IMR-90 (cell line): ENCODE measurements at regions not wholly inside any gene's neighbourhood (a gene's known extent, or its start where the extent isn't known, plus 50 kb on each side); places are given as distances from the start of the nearest gene placed in this dataset.

ENCODE experiments used
- ATAC-seq: fragments of 200-7000 bp; cut with Tn5 transposase; 2 replicates; pipeline ENCODE4 v1.9.1; 2020; ENCODE audit warnings: low read depth, mild to moderate bottlenecking, moderate library complexity
- BruUV-seq: library from RNA; stranded (reverse); fragments of 400-500 nt; replicated peaks from 2 replicates; lab custom pipeline; 2021; lab: Mats Ljungman, UMichigan
- CTCF ChIA-PET: fragments of 300-600 bp; formaldehyde crosslinking; extraction: SDS; loops from one replicate; lab custom pipeline; 2021; ENCODE audit warnings: antibody characterized with exemption; lab: Yijun Ruan, JAX
- POLR2A ChIA-PET: fragments of 300-600 bp; sonication (Branson Sonifier 250); formaldehyde crosslinking; loops from one replicate; lab custom pipeline; 2022; ENCODE audit warnings: antibody characterized with exemption; ENCODE audit not compliant: unreplicated experiment; lab: Charles Lee
- DNase-seq: peaks from one replicate; pipeline ENCODE4 v3.0.0; 2013
- H2AFZ ChIP-seq: replicated peaks from 2 replicates; pipeline ENCODE3; 2013; ENCODE audit warnings: low read length, mild to moderate bottlenecking; ENCODE audit not compliant: poor library complexity
- H2AK5ac ChIP-seq: 2 replicates; pipeline ENCODE4 v1.6.1; 2013; ENCODE audit warnings: low read depth, low read length, inconsistent platforms
- H2AK9ac ChIP-seq: replicated peaks from 2 replicates; pipeline ENCODE3; 2013; ENCODE audit warnings: mild to moderate bottlenecking, low read depth, low read length, moderate library complexity; ENCODE audit not compliant: poor library complexity
- H2BK120ac ChIP-seq: 2 replicates; pipeline ENCODE4 v1.6.1; 2013; ENCODE audit warnings: low read depth, low read length, inconsistent platforms
- H2BK15ac ChIP-seq: 3 replicates; pipeline ENCODE4 v1.6.1; 2013; ENCODE audit warnings: low read depth, low read length, inconsistent platforms
- H2BK20ac ChIP-seq: 2 replicates; pipeline ENCODE4 v1.6.1; 2013; ENCODE audit warnings: low read depth, mild to moderate bottlenecking, inconsistent platforms, low read length, moderate library complexity
- H2BK5ac ChIP-seq: 2 replicates; pipeline ENCODE4 v1.6.1; 2013; ENCODE audit warnings: mild to moderate bottlenecking, low read depth, low read length, inconsistent platforms; ENCODE audit not compliant: poor library complexity, severe bottlenecking
- H3K14ac ChIP-seq: replicated peaks from 2 replicates; pipeline ENCODE4 v1.6.1; 2013; ENCODE audit warnings: low read depth, low read length, inconsistent platforms
- H3K18ac ChIP-seq: 2 replicates; pipeline ENCODE4 v1.6.1; 2013; ENCODE audit warnings: low read depth, low read length, control low read depth
- H3K23ac ChIP-seq: 2 replicates; pipeline ENCODE4 v1.6.1; 2013; ENCODE audit warnings: low read depth, low read length, inconsistent platforms
- H3K27ac ChIP-seq: 2 replicates; pipeline ENCODE4 v1.5.1; 2013; ENCODE audit warnings: mild to moderate bottlenecking, control low read depth, low read length; ENCODE audit not compliant: insufficient read depth
- H3K27me3 ChIP-seq: 2 replicates; pipeline ENCODE4 v1.6.1; 2013; ENCODE audit warnings: low read length; ENCODE audit not compliant: control insufficient read depth, insufficient read depth
- H3K36me3 ChIP-seq: 2 replicates; pipeline ENCODE4 v1.6.1; 2013; ENCODE audit warnings: low read length, mixed read lengths; ENCODE audit not compliant: control insufficient read depth, insufficient read depth
- H3K4ac ChIP-seq: 2 replicates; pipeline ENCODE4 v1.6.1; 2013; ENCODE audit warnings: low read depth, low read length, inconsistent platforms
- H3K4me1 ChIP-seq: 2 replicates; pipeline ENCODE4 v1.6.1; 2013; ENCODE audit warnings: low read length, mixed read lengths; ENCODE audit not compliant: control insufficient read depth, insufficient read depth
- H3K4me2 ChIP-seq: 2 replicates; pipeline ENCODE4 v1.6.1; 2013; ENCODE audit warnings: low read depth, mild to moderate bottlenecking, control low read depth, low read length, moderate library complexity
- H3K4me3 ChIP-seq: 2 replicates; pipeline ENCODE4 v1.5.1; 2013; ENCODE audit warnings: low read depth, mild to moderate bottlenecking, control low read depth, low read length, moderate library complexity; ENCODE audit not compliant: insufficient read depth
- H3K56ac ChIP-seq: 2 replicates; pipeline ENCODE4 v1.6.1; 2013; ENCODE audit warnings: low read length, inconsistent platforms; ENCODE audit not compliant: insufficient read depth; ENCODE audit errors: extremely low read depth
- H3K79me1 ChIP-seq, 2 experiments: 2 replicates each; pipeline ENCODE4 v1.6.1; 2013; ENCODE audit warnings: low read length in 2 of 2, inconsistent platforms in 1 of 2, low read depth in 1 of 2
- H3K9ac ChIP-seq: 2 replicates; pipeline ENCODE4 v1.6.1; 2013; ENCODE audit warnings: low read depth, low read length, control low read depth
- H3K9me1 ChIP-seq: 2 replicates; pipeline ENCODE4 v1.6.1; 2013; ENCODE audit warnings: low read length, inconsistent platforms; ENCODE audit not compliant: insufficient read depth
- H3K9me3 ChIP-seq: 2 replicates; pipeline ENCODE4 v1.6.1; 2013; ENCODE audit warnings: low read length; ENCODE audit not compliant: control insufficient read depth, insufficient read depth
- H4K20me1 ChIP-seq: 2 replicates; pipeline ENCODE4 v1.6.1; 2013; ENCODE audit warnings: low read length, inconsistent platforms; ENCODE audit not compliant: insufficient read depth
- H4K5ac ChIP-seq: 2 replicates; pipeline ENCODE4 v1.6.1; 2013; ENCODE audit warnings: mild to moderate bottlenecking, low read depth, low read length, control low read depth
- H4K8ac ChIP-seq, 2 experiments: 2 replicates each; pipeline ENCODE4 v1.6.1; 2013; ENCODE audit warnings: low read depth in 2 of 2, low read length in 2 of 2, control low read depth in 1 of 2, inconsistent platforms in 1 of 2
- H4K91ac ChIP-seq: 2 replicates; pipeline ENCODE4 v1.6.1; 2013; ENCODE audit warnings: low read depth, low read length, inconsistent platforms; ENCODE audit not compliant: insufficient read depth
- CEBPB ChIP-seq: IDR thresholded peaks from 2 replicates; pipeline ENCODE4 v1.6.1; 2012; ENCODE audit warnings: low read depth, low read length, improper control_type of control experiment
- FOS ChIP-seq: fragments of 150-350 bp; IDR thresholded peaks from 2 replicates; pipeline ENCODE4 v1.6.1; 2016; ENCODE audit warnings: low read depth, low read length
- WGBS, 2 experiments: methylation state at CpG; one replicate each; pipeline versions ENCODE4 v1.1.5 to v1.1.7; 2013; ENCODE audit warnings: missing lambda C conversion rate in 2 of 2; ENCODE audit not compliant: insufficient read length in 1 of 2; ENCODE audit errors: extremely low coverage in 2 of 2; 5-methylcytosine and 5-hydroxymethylcytosine counted together
- dilution Hi-C: fragments of 300-500 bp; cut with HindIII; formaldehyde crosslinking; loops from one replicate; pipeline ENCODE4 v1.14.3; 2018; ENCODE audit warnings: low sequenced_read_pairs; ENCODE audit not compliant: unreplicated experiment
- in situ Hi-C: fragments of 300-500 bp; cut with MboI; formaldehyde crosslinking; loops from 3 replicates; pipeline ENCODE4 v1.14.3; 2019; ENCODE audit warnings: low sequenced_read_pairs, inconsistent platforms, mixed read lengths
- intact Hi-C: fragments of 100-400 bp; cut with micrococcal nuclease; formaldehyde crosslinking; loops from 2 replicates; pipeline ENCODE4 v1.10.0; 2022

DNA sequence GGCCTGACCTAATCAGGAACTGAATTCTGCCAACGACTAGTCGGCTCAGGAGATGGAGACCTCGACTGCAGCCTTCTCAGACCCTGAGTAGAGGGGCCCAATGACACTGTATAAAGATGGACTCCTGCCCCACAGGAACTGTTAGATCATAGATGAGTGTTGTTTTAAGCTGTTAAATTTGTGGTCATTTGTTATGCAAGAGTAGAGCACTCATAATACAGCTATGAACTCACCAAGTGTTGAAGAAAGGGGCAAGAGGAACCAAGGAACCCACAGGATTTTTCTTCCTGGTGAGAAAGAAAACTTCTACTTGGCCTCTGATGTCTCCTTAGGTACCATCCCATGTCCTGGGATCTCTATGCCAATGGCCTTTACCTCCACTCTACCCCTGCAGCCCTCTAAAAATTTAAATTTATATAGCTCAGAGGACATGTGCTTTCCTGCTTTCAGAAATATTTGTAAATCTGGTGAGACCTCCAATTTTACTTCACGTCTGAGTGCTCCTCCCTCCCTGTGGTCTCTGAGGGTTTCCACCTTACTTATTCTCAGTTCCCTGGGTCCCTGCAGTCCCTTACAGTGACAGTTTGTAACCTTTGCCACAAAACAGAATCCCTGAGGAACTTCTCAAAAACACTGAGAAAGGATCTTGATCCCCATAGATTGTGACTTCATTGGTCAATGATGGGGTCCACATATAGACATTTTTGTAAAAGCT lies 256.3 kb upstream of the ARHGAP20 start:
- no peak overlapping the region for H2BK15ac ChIP-seq
- no peaks in the 10 kb centered on the region; the same call in 1 of the 2 replicates for H3K27me3 ChIP-seq
- BruUV-seq, result no TSS peak
- H2BK120ac ChIP-seq, result no peak overlapping the region
- H3K4me1 ChIP-seq, result peaks cover 8% of the 10 kb centered on the region
- peak overlapping the region; percentile 23; the same call in 1 of the 2 replicates for H3K18ac ChIP-seq
- 83% methylated on average over 1 of the region's 4 CpGs; no CpG with 5 or more reads in 1 of the 2 experiments for WGBS, 2 experiments
- H3K4me2 ChIP-seq, result no peak overlapping the region
- ATAC-seq (no peak), DNase-seq (peak; percentile 46)
- TF ChIP-seq CEBPB (peak; percentile 64), FOS (no peak)
- H3K36me3 ChIP-seq, result no peaks in the 10 kb centered on the region
- no peak overlapping the region for H2AK9ac ChIP-seq
- no peaks in the 10 kb centered on the region for H4K20me1 ChIP-seq
- H3K9ac ChIP-seq, result no peak overlapping the region
- POLR2A ChIA-PET, result no interaction called here
- no peaks in the 10 kb centered on the region; the same call in 1 of the 2 replicates for H3K9me1 ChIP-seq
- no peak overlapping the region for H4K8ac ChIP-seq
- dilution Hi-C loops, result no loop called here
- no peak overlapping the region for H3K4ac ChIP-seq
- no peak overlapping the region for H3K27ac ChIP-seq
- intact Hi-C loops, result no loop called here
- H2BK20ac ChIP-seq, result no peak overlapping the region
- no peak overlapping the region; the same call in 1 of the 2 replicates for H2AK5ac ChIP-seq
- no peak overlapping the region for H3K4me3 ChIP-seq
- no peaks in the 10 kb centered on the region for H3K79me1 ChIP-seq
- peak overlapping the region; percentile 35; the same call in 1 of the 2 replicates for H4K5ac ChIP-seq
- H2BK5ac ChIP-seq, result no peak overlapping the region
- no peak overlapping the region for H3K14ac ChIP-seq
- H2AFZ ChIP-seq, result no peak overlapping the region
- no peak overlapping the region for H3K23ac ChIP-seq
- H4K91ac ChIP-seq, result no peak overlapping the region
- H3K9me3 ChIP-seq, result no peaks in the 10 kb centered on the region
- CTCF ChIA-PET, result no interaction called here
- no peak overlapping the region for H3K56ac ChIP-seq
- in situ Hi-C loops, result no loop called here
